HCT116 (cell line): ENCODE measurements at regions not wholly inside any gene's neighbourhood (a gene's known extent, or its start where the extent isn't known, plus 50 kb on each side); places are given as distances from the start of the nearest gene placed in this dataset.

ENCODE experiments used
- ATAC-seq: fragments of 200-7000 bp; cut with Tn5 transposase; 2 replicates; pipeline ENCODE4 v1.9.1; 2020; ENCODE audit warnings: mild to moderate bottlenecking, moderate library complexity
- BruUV-seq: library from RNA; stranded (reverse); fragments of 400-500 nt; replicated peaks from 2 replicates; lab custom pipeline; 2021; lab: Mats Ljungman, UMichigan
- CTCF ChIA-PET: fragments of 300-600 bp; sonication (Branson Sonifier 250); formaldehyde crosslinking; loops from one replicate; lab custom pipeline; 2021; ENCODE audit warnings: antibody characterized with exemption; lab: Charles Lee
- POLR2A ChIA-PET: fragments of 300-600, 350-600 bp; sonication (Branson Sonifier 250); formaldehyde crosslinking; loops from one replicate; lab custom pipeline; 2021; ENCODE audit warnings: antibody characterized with exemption; lab: Charles Lee
- RAD21 ChIA-PET, 2 experiments: fragments of 300-600 bp; sonication (Branson Sonifier 250); formaldehyde crosslinking; loops; one replicate each; lab custom pipeline; 2023; ENCODE audit warnings: low total read pairs in 2 of 2; ENCODE audit not compliant: uncharacterized antibody in 2 of 2, unreplicated experiment in 2 of 2, low non-redundant PET in 1 of 2; lab: Charles Lee
- DNase-seq: peaks from one replicate; pipeline ENCODE4 v3.0.0-alpha.2; 2010; ENCODE audit warnings: low read depth, low spot score
- H2AFZ ChIP-seq: fragments of 200-600 bp; shearing (Covaris generic), sonication (generic); 2 replicates; pipeline ENCODE4 v1.6.1; 2017; ENCODE audit warnings: low read depth, mixed run types, mixed read lengths, antibody characterized with exemption, low read length; ENCODE audit not compliant: poor library complexity, severe bottlenecking
- H3K27ac ChIP-seq: 2 replicates; pipeline ENCODE4 v1.5.1; 2012; ENCODE audit warnings: low read depth, low read length
- H3K27me3 ChIP-seq: fragments of 200-600 bp; sonication (generic); 2 replicates; pipeline ENCODE4 v1.6.1; 2016; ENCODE audit warnings: mixed run types, low read length, mixed read lengths; ENCODE audit not compliant: insufficient read depth
- H3K36me3 ChIP-seq, 2 experiments: fragments of 200-500 bp in 1 of 2; fragments of 200-600 bp in 1 of 2; sonication (Bioruptor generic) in 1 of 2; sonication (generic) in 1 of 2; 2 replicates each; pipeline versions ENCODE4 v1.5.1 to v1.6.1; 2014 to 2016; ENCODE audit warnings: low read length in 2 of 2, inconsistent platforms in 1 of 2, mixed read lengths in 1 of 2, mixed run types in 1 of 2; ENCODE audit not compliant: insufficient read depth in 2 of 2, control insufficient read depth in 1 of 2
- H3K4me1 ChIP-seq, 2 experiments: fragments of 200-600 bp in 1 of 2; sonication (generic) in 1 of 2; 2 replicates each; pipeline versions ENCODE4 v1.5.1 to v1.6.1; 2012 to 2017; ENCODE audit warnings: low read length in 2 of 2, inconsistent platforms in 1 of 2, mild to moderate bottlenecking in 1 of 2, mixed read lengths in 1 of 2, mixed run types in 1 of 2, moderate library complexity in 1 of 2; ENCODE audit not compliant: insufficient read depth in 2 of 2, control insufficient read depth in 1 of 2
- H3K4me2 ChIP-seq: fragments of 200-600 bp; sonication (generic); 2 replicates; pipeline ENCODE4 v1.6.1; 2017; ENCODE audit warnings: mixed run types, low read length, mixed read lengths
- H3K4me3 ChIP-seq, 2 experiments: fragments of 200-600 bp in 1 of 2; sonication (generic) in 1 of 2; replicated peaks in 1 of 2; 2 replicates each; pipeline ENCODE4 v1.5.1; 2011 to 2016; ENCODE audit warnings: low read length in 2 of 2, control low read depth in 1 of 2, low read depth in 1 of 2, mild to moderate bottlenecking in 1 of 2, mixed read lengths in 1 of 2, mixed run types in 1 of 2
- H3K79me2 ChIP-seq: fragments of 200-600 bp; sonication (generic); 2 replicates; pipeline ENCODE4 v1.6.1; 2017; ENCODE audit warnings: mild to moderate bottlenecking, mixed run types, low read length, moderate library complexity, mixed read lengths; ENCODE audit not compliant: insufficient read depth
- H3K9ac ChIP-seq: fragments of 200-600 bp; sonication (generic); 2 replicates; pipeline ENCODE4 v1.6.1; 2016; ENCODE audit warnings: low read length, mixed read lengths
- H3K9me2 ChIP-seq: fragments of 200-600 bp; sonication (generic), shearing (Covaris generic); 2 replicates; pipeline ENCODE4 v1.6.1; 2017; ENCODE audit warnings: mixed run types, mild to moderate bottlenecking, moderate library complexity; ENCODE audit not compliant: insufficient read depth
- H3K9me3 ChIP-seq, 2 experiments: fragments of 200-500 bp in 1 of 2; fragments of 200-600 bp in 1 of 2; sonication (Bioruptor generic) in 1 of 2; sonication (generic) in 1 of 2; 2 replicates each; pipeline ENCODE4 v1.6.1; 2014 to 2017; ENCODE audit warnings: low read length in 2 of 2, mixed read lengths in 2 of 2, inconsistent platforms in 1 of 2, low read depth in 1 of 2, mild to moderate bottlenecking in 1 of 2, mixed run types in 1 of 2, moderate library complexity in 1 of 2; ENCODE audit not compliant: control insufficient read depth in 1 of 2, insufficient read depth in 1 of 2
- H4K20me1 ChIP-seq: fragments of 200-600 bp; sonication (generic), shearing (Covaris generic); 2 replicates; pipeline ENCODE4 v1.6.1; 2017; ENCODE audit warnings: mixed run types, mild to moderate bottlenecking, moderate library complexity; ENCODE audit not compliant: insufficient read depth
- CBX3 ChIP-seq: IDR thresholded peaks from 2 replicates; pipeline ENCODE4 v1.6.1; 2012; ENCODE audit warnings: low read depth
- CEBPB ChIP-seq: IDR thresholded peaks from 2 replicates; pipeline ENCODE4 v1.6.1; 2012; ENCODE audit warnings: low read depth
- CTCF ChIP-seq, 3 experiments: fragments of 200-600 bp in 1 of 3; sonication (generic) in 1 of 3; IDR thresholded peaks in 2 of 3; conservative IDR thresholded peaks in 1 of 3; 2 replicates each; pipeline ENCODE4 v1.5.1; 2012 to 2017; ENCODE audit warnings: low read depth in 2 of 3, low read length in 2 of 3, antibody characterized with exemption in 1 of 3, borderline replicate concordance in 1 of 3, control low read depth in 1 of 3, mild to moderate bottlenecking in 1 of 3, mixed read lengths in 1 of 3, mixed run types in 1 of 3, moderate library complexity in 1 of 3; ENCODE audit not compliant: insufficient read depth in 1 of 3
- EGR1 ChIP-seq: IDR thresholded peaks from 2 replicates; pipeline ENCODE4 v1.6.1; 2012; ENCODE audit warnings: low read depth
- ELF1 ChIP-seq: IDR thresholded peaks from 2 replicates; pipeline ENCODE4 v1.6.1; 2012; ENCODE audit warnings: low read depth, borderline replicate concordance
- EZH2 ChIP-seq: fragments of 200-600 bp; sonication (generic); IDR thresholded peaks from 2 replicates; pipeline ENCODE4 v1.6.1; 2017; ENCODE audit warnings: antibody characterized with exemption, mixed run types
- MAX ChIP-seq: IDR thresholded peaks from 2 replicates; pipeline ENCODE4 v1.6.1; 2012
- RAD21 ChIP-seq: IDR thresholded peaks from 2 replicates; pipeline ENCODE4 v1.6.1; 2012; ENCODE audit warnings: low read depth, mild to moderate bottlenecking
- REST ChIP-seq: IDR thresholded peaks from 2 replicates; pipeline ENCODE4 v1.6.1; 2012; ENCODE audit warnings: low read depth
- SIN3A ChIP-seq: IDR thresholded peaks from 2 replicates; pipeline ENCODE4 v1.6.1; 2012; ENCODE audit warnings: low read depth
- SP1 ChIP-seq: IDR thresholded peaks from 2 replicates; pipeline ENCODE4 v1.6.1; 2012; ENCODE audit warnings: low read depth
- TCF7L2 ChIP-seq: IDR thresholded peaks from 2 replicates; pipeline ENCODE4 v1.7.0; 2011; ENCODE audit warnings: borderline replicate concordance, inconsistent platforms; ENCODE audit not compliant: insufficient read depth, insufficient read length; ENCODE audit errors: extremely low read depth
- YY1 ChIP-seq: IDR thresholded peaks from 2 replicates; pipeline ENCODE4 v1.6.1; 2011; ENCODE audit warnings: low read length, low read depth, moderate library complexity, mild to moderate bottlenecking; ENCODE audit not compliant: insufficient replicate concordance; ENCODE audit errors: extremely low read depth
- ZFX ChIP-seq: fragments of 450-650 bp; IDR thresholded peaks from 2 replicates; pipeline ENCODE4 v1.6.1; 2017
- intact Hi-C: fragments of 100-400 bp; cut with micrococcal nuclease; formaldehyde crosslinking; loops from 2 replicates; pipeline ENCODE4 v1.10.0; 2022
- TF ChIP-seq, protein P1 (sequence below): IDR thresholded peaks from 2 replicates; pipeline ENCODE4 v1.6.1; 2011; ENCODE audit warnings: mild to moderate bottlenecking, low read length, moderate library complexity; ENCODE audit not compliant: insufficient replicate concordance; ENCODE audit errors: extremely low read depth

DNA sequence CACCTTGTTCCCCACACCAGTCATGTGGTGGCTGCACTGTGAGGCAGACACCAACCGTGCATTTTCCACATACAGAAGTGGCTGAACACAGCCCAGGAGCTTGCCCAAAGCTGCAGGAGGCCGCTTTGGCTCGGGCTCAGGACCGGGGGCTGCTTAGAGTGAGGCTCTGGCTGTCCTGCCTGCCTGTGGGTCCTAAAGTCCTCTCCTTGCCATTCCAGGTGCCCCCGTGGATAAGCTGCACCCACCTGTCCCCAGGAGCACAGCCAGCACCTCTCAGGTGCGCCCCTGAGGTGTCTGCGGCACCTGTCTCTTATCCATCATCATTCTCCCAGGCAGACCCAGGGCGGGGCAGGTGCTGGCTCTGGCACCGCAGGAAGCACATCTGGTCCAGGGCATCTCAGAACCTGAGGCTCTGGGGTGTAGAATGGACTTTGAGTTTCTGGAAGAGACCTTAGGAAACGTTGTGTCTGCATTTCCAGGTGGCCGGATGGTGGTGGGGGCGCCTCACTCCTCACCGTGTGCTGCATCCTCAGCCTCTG, 180.5 kb upstream of the ZNF469 start:
- Histone ChIP-seq H3K27me3 (no peaks in the 10 kb centered on the region), H3K4me3 (no peak overlapping the region), H2AFZ (no peak overlapping the region), H3K36me3 (no peaks in the 10 kb centered on the region), H3K4me1 (no peaks in the 10 kb centered on the region), H3K9ac (no peak overlapping the region), H3K27ac (no peak overlapping the region), H3K9me2 (no peaks in the 10 kb centered on the region), H4K20me1 (no peaks in the 10 kb centered on the region), H3K4me2 (no peak overlapping the region), H3K79me2 (no peaks in the 10 kb centered on the region), H3K9me3 (no peaks in the 10 kb centered on the region)
- ATAC-seq (no peak), DNase-seq (no peak)
- ChIA-PET RAD21 (no interaction called here), CTCF (no interaction called here), POLR2A (no interaction called here)
- TF ChIP-seq MAX (no peak), TCF7L2 (no peak), YY1 (no peak), CTCF (IDR thresholded peaks at IDR 0.05 in 2 of 3, conservative IDR thresholded peaks at IDR 0.05 in 1 of 3; ENCODE audit: borderline replicate concordance in 1 of 3, insufficient read depth in 1 of 3, low read depth in 2 of 3, low read length in 2 of 3) (no peak), EZH2 (no peak), ELF1 (no peak), ZFX (no peak), CEBPB (no peak), EGR1 (no peak), CBX3 (no peak), SIN3A (no peak), SP1 (no peak), REST (no peak), RAD21 (no peak)
- TF ChIP-seq, protein P1, sequence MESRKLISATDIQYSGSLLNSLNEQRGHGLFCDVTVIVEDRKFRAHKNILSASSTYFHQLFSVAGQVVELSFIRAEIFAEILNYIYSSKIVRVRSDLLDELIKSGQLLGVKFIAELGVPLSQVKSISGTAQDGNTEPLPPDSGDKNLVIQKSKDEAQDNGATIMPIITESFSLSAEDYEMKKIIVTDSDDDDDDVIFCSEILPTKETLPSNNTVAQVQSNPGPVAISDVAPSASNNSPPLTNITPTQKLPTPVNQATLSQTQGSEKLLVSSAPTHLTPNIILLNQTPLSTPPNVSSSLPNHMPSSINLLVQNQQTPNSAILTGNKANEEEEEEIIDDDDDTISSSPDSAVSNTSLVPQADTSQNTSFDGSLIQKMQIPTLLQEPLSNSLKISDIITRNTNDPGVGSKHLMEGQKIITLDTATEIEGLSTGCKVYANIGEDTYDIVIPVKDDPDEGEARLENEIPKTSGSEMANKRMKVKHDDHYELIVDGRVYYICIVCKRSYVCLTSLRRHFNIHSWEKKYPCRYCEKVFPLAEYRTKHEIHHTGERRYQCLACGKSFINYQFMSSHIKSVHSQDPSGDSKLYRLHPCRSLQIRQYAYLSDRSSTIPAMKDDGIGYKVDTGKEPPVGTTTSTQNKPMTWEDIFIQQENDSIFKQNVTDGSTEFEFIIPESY, result no peak
- BruUV-seq, result no TSS peak
- intact Hi-C loops, result no loop called here
